ENCODE measurements at regions not wholly inside any gene's neighbourhood (a gene's known extent, or its start where the extent isn't known, plus 50 kb on each side); places are given as distances from the start of the nearest gene placed in this dataset.
"Not testable (repeated sequence)": the region's sequence is repeated elsewhere in the genome, so short reads cannot be mapped to it uniquely, and the experiment has no call there.

GRCh38 chr3:176615826-176616225, 581.5 kb downstream of the TBL1XR1 start:
- no peak for DNase-seq

GRCh38 chr3:176611703-176612102, 585.6 kb downstream of the TBL1XR1 start:
- no peak for DNase-seq

GRCh38 chr3:176609361-176609760, 587.9 kb downstream of the TBL1XR1 start:
- no peak for DNase-seq

DNA sequence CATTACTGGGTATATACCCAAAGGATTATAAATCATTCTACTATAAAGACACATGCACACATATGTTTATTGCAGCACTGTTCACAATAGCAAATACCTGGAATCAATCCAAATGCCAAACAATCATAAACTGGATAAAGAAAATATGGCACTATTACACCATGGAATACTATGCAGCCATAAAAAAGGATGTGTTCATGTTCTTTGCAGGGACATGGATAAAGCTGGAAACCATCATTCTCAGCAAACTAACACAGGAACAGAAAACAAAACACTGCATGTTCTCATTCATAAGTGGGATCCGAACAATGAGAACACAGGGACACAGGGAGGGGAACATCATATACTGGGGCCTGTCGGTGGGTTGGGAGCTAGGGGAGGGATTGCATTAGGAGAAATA, 591.7 kb downstream of the TBL1XR1 start:
- not testable (repeated sequence) for DNase-seq

DNA sequence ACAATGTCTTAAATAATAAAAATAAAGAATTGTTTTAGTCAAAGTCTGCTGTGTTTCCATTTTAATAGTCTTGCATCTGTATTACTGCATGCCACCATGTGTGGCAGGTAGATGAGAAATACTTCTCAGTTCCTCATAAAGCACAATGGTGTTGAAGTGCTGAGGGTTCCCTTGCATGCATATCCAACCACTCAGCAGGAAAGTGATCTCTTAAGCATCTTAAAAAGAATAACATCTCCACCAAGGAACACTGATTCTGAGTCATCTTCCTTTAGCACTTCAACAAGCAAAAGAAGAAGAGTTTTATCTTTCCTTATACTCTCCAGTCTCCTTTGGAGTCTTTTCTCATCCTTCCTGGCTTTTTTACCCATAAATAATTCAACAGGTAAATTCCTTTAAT, 602.0 kb downstream of the TBL1XR1 start:
- DNase-seq: no peak

- no peak for DNase-seq
Observed at GRCh38 chr3:176590722-176591121, 606.6 kb downstream of the TBL1XR1 start.

GRCh38 chr3:176587089-176587488, 610.2 kb downstream of the TBL1XR1 start:
- no peak for DNase-seq

- no peak for DNase-seq
Observed at GRCh38 chr3:176584413-176585176, 612.7 kb downstream of the TBL1XR1 start.

DNA sequence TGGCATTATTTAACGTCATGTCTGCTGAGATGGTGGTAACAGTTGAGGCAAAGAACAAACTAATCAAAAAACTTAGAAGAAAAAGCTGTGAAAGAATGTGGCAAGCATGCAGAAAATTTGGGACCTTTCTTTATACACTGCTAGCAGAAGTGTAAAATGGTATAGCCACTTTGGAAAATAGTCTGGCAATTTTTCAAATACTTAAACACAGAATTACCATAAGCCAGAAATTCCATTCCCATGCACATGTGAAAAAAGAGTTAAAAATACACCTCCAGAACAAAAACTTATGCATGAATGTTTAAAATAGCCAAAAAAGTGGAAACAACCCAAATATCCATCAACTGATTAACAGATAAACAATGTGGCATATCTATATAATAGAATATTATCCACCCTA, 613.3 kb downstream of the TBL1XR1 start:
- no peak for DNase-seq

- no peak for DNase-seq
Observed at GRCh38 chr3:176581589-176581988, 615.7 kb downstream of the TBL1XR1 start.

- DNase-seq: no peak
Observed at GRCh38 chr3:176579711-176580185, 617.5 kb downstream of the TBL1XR1 start.

GRCh38 chr3:176578316-176578715, 619.0 kb downstream of the TBL1XR1 start:
- no peak for DNase-seq

- DNase-seq: no peak
Observed at GRCh38 chr3:176577447-176577846, 619.8 kb downstream of the TBL1XR1 start.

- DNase-seq: no peak
Observed at GRCh38 chr3:176574786-176575185, 622.5 kb downstream of the TBL1XR1 start.

- DNase-seq: no peak
Observed at GRCh38 chr3:176571926-176572325, 625.4 kb downstream of the TBL1XR1 start.

GRCh38 chr3:176570992-176571391, 626.3 kb downstream of the TBL1XR1 start:
- no peak for DNase-seq

- no peak for DNase-seq
Observed at GRCh38 chr3:176568189-176568588, 629.1 kb downstream of the TBL1XR1 start.

GRCh38 chr3:176566757-176567156, 630.5 kb downstream of the TBL1XR1 start:
- DNase-seq: no peak

DNA sequence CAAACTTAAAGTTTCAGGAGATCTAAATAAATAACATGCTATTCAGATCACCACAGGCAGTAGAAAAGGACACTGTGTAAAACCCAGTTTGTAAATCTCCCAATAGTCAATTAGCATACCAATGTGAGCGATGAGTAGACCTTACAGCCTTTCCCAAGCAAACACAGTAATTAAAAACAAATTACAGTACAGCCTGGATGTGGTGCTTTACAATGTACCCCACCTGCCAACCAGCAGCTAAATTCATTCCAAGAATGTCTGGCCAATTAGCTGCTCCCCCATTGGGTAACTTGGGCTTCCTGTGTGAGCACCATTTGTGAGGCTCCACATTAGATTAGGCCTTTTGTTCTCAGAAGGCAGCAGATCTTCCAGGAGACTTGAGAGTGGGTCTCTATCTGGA, 635.0 kb downstream of the TBL1XR1 start:
- no peak for DNase-seq

GRCh38 chr3:176561826-176562225, 635.5 kb downstream of the TBL1XR1 start:
- no peak for DNase-seq

- DNase-seq: no peak
Observed at GRCh38 chr3:176554791-176555654, 642.3 kb downstream of the TBL1XR1 start.

GRCh38 chr3:176554264-176554663, 643.0 kb downstream of the TBL1XR1 start:
- no peak for DNase-seq

- DNase-seq: no peak
Observed at GRCh38 chr3:176526942-176527341, 670.3 kb downstream of the TBL1XR1 start.

GRCh38 chr3:176526225-176526624, 671.1 kb downstream of the TBL1XR1 start:
- no peak for DNase-seq

Data from activated naive CD4-positive, alpha-beta T cell treated with anti-CD3 and anti-CD28 coated beads, Interleukin-2, amount 50 U/mL, for 16 hours (primary cell).